Astrocyte (in vitro differentiated cells and primary cell): ENCODE measurements at regions not wholly inside any gene's neighbourhood (a gene's known extent, or its start where the extent isn't known, plus 50 kb on each side); places are given as distances from the start of the nearest gene placed in this dataset.

ENCODE experiments used
- DNase-seq: peaks from one replicate; pipeline ENCODE4 v3.0.0-alpha.2; 2010; ENCODE audit warnings: low read depth
- FAIRE-seq: peaks from 2 replicates; lab custom pipeline; 2011; peaks lifted over from hg19 to GRCh38; lab: Jason Lieb, UNC
- H2AFZ ChIP-seq: 2 replicates; pipeline ENCODE4 v1.6.0; 2012; ENCODE audit warnings: low read depth, low read length, inconsistent platforms
- H3K27ac ChIP-seq: 2 replicates; pipeline ENCODE4 v1.5.1; 2011; ENCODE audit warnings: low read depth, low read length, inconsistent platforms
- H3K27me3 ChIP-seq: 2 replicates; pipeline ENCODE4 v1.6.0; 2011; ENCODE audit warnings: low read length, inconsistent platforms; ENCODE audit not compliant: insufficient read depth
- H3K36me3 ChIP-seq: 2 replicates; pipeline ENCODE4 v1.5.1; 2011; ENCODE audit warnings: low read length, inconsistent platforms; ENCODE audit not compliant: insufficient read depth
- H3K4me1 ChIP-seq: 2 replicates; pipeline ENCODE4 v1.5.1; 2011; ENCODE audit warnings: low read length, inconsistent platforms; ENCODE audit not compliant: insufficient read depth
- H3K4me2 ChIP-seq: 2 replicates; pipeline ENCODE4 v1.6.0; 2012; ENCODE audit warnings: low read length, inconsistent platforms
- H3K4me3 ChIP-seq: 2 replicates; pipeline ENCODE4 v1.5.1; 2011; ENCODE audit warnings: low read depth, mild to moderate bottlenecking, low read length, inconsistent platforms; ENCODE audit not compliant: insufficient read depth
- H3K79me2 ChIP-seq: 2 replicates; pipeline ENCODE4 v1.6.0; 2012; ENCODE audit warnings: mild to moderate bottlenecking, low read length, inconsistent platforms; ENCODE audit not compliant: insufficient read depth
- H3K9ac ChIP-seq: 2 replicates; pipeline ENCODE4 v1.6.0; 2012; ENCODE audit warnings: mild to moderate bottlenecking, low read length, inconsistent platforms
- H3K9me3 ChIP-seq: 2 replicates; pipeline ENCODE4 v1.5.1; 2012; ENCODE audit warnings: low read depth, mild to moderate bottlenecking, low read length, inconsistent platforms; ENCODE audit not compliant: insufficient read depth
- H4K20me1 ChIP-seq: 2 replicates; pipeline ENCODE4 v1.6.0; 2012; ENCODE audit warnings: low read length, inconsistent platforms; ENCODE audit not compliant: insufficient read depth
- H3K27ac Mint-ChIP-seq: one replicate; pipeline ENCODE4 v1.8.0; 2021; ENCODE audit warnings: mild to moderate bottlenecking, mixed read lengths; ENCODE audit not compliant: unreplicated experiment
- H3K27me3 Mint-ChIP-seq: one replicate; pipeline ENCODE4 v1.8.0; 2021; ENCODE audit warnings: low read depth, mixed read lengths; ENCODE audit not compliant: unreplicated experiment
- H3K36me3 Mint-ChIP-seq: one replicate; pipeline ENCODE4 v1.8.0; 2021; ENCODE audit warnings: low read depth, mixed read lengths; ENCODE audit not compliant: unreplicated experiment
- H3K4me1 Mint-ChIP-seq: one replicate; pipeline ENCODE4 v1.8.0; 2021; ENCODE audit warnings: low read depth, mixed read lengths; ENCODE audit not compliant: unreplicated experiment
- H3K4me3 Mint-ChIP-seq: one replicate; pipeline ENCODE4 v1.8.0; 2021; ENCODE audit warnings: mild to moderate bottlenecking, moderate library complexity, mixed read lengths; ENCODE audit not compliant: unreplicated experiment
- H3K9me3 Mint-ChIP-seq: one replicate; pipeline ENCODE4 v1.8.0; 2021; ENCODE audit warnings: mild to moderate bottlenecking, mixed read lengths; ENCODE audit not compliant: unreplicated experiment
- EZH2 ChIP-seq: IDR thresholded peaks from 2 replicates; pipeline ENCODE4 v1.6.1; 2012; ENCODE audit warnings: mild to moderate bottlenecking, low read length, inconsistent platforms; ENCODE audit not compliant: insufficient read depth
- TF ChIP-seq, protein P1 (sequence below): IDR thresholded peaks from 2 replicates; pipeline ENCODE4 v1.5.1; 2011; ENCODE audit warnings: low read depth, mild to moderate bottlenecking, inconsistent platforms, low read length, moderate library complexity; ENCODE audit not compliant: insufficient read depth

GRCh38 chr12:107331912-107332311, 238.6 kb upstream of the CRY1 start:
- Mint-ChIP-seq H3K27ac (no peak overlapping the region), H3K4me3 (no peak overlapping the region), H3K4me1 (peaks cover 38% of the 10 kb centered on the region), H3K9me3 (peaks cover 4% of the 10 kb centered on the region), H3K27me3 (peaks cover 16% of the 10 kb centered on the region), H3K36me3 (peaks cover 2% of the 10 kb centered on the region)
- Histone ChIP-seq H3K79me2 (peaks cover 4% of the 10 kb centered on the region), H3K4me3 (no peak overlapping the region), H3K36me3 (no peaks in the 10 kb centered on the region), H3K4me2 (no peak overlapping the region), H3K27me3 (no peaks in the 10 kb centered on the region), H3K27ac (no peak overlapping the region), H2AFZ (no peak overlapping the region), H3K9me3 (no peaks in the 10 kb centered on the region), H4K20me1 (peaks cover 12% of the 10 kb centered on the region), H3K9ac (no peak overlapping the region), H3K4me1 (peaks cover 30% of the 10 kb centered on the region)
- FAIRE-seq = no peak
- DNase-seq = no peak
- TF ChIP-seq, protein P1, sequence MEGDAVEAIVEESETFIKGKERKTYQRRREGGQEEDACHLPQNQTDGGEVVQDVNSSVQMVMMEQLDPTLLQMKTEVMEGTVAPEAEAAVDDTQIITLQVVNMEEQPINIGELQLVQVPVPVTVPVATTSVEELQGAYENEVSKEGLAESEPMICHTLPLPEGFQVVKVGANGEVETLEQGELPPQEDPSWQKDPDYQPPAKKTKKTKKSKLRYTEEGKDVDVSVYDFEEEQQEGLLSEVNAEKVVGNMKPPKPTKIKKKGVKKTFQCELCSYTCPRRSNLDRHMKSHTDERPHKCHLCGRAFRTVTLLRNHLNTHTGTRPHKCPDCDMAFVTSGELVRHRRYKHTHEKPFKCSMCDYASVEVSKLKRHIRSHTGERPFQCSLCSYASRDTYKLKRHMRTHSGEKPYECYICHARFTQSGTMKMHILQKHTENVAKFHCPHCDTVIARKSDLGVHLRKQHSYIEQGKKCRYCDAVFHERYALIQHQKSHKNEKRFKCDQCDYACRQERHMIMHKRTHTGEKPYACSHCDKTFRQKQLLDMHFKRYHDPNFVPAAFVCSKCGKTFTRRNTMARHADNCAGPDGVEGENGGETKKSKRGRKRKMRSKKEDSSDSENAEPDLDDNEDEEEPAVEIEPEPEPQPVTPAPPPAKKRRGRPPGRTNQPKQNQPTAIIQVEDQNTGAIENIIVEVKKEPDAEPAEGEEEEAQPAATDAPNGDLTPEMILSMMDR = no peak
- no peak for TF ChIP-seq EZH2

- Histone ChIP-seq H3K4me3 (no peak overlapping the region), H3K79me2 (peaks cover 4% of the 10 kb centered on the region), H3K9me3 (no peaks in the 10 kb centered on the region), H3K9ac (no peak overlapping the region), H3K4me1 (peaks cover 29% of the 10 kb centered on the region), H3K27me3 (no peaks in the 10 kb centered on the region), H3K4me2 (no peak overlapping the region), H2AFZ (no peak overlapping the region), H3K36me3 (no peaks in the 10 kb centered on the region), H3K27ac (no peak overlapping the region), H4K20me1 (peaks cover 12% of the 10 kb centered on the region)
- Mint-ChIP-seq H3K4me1 (peaks cover 40% of the 10 kb centered on the region), H3K4me3 (no peak overlapping the region), H3K36me3 (peaks cover 2% of the 10 kb centered on the region), H3K27me3 (peaks cover 16% of the 10 kb centered on the region), H3K9me3 (peaks cover 4% of the 10 kb centered on the region), H3K27ac (no peak overlapping the region)
- FAIRE-seq (no peak), DNase-seq (no peak)
- TF ChIP-seq, protein P1 = no peak
- TF ChIP-seq EZH2 = no peak
Observed at GRCh38 chr12:107332743-107333142, 239.4 kb upstream of the CRY1 start.

DNA sequence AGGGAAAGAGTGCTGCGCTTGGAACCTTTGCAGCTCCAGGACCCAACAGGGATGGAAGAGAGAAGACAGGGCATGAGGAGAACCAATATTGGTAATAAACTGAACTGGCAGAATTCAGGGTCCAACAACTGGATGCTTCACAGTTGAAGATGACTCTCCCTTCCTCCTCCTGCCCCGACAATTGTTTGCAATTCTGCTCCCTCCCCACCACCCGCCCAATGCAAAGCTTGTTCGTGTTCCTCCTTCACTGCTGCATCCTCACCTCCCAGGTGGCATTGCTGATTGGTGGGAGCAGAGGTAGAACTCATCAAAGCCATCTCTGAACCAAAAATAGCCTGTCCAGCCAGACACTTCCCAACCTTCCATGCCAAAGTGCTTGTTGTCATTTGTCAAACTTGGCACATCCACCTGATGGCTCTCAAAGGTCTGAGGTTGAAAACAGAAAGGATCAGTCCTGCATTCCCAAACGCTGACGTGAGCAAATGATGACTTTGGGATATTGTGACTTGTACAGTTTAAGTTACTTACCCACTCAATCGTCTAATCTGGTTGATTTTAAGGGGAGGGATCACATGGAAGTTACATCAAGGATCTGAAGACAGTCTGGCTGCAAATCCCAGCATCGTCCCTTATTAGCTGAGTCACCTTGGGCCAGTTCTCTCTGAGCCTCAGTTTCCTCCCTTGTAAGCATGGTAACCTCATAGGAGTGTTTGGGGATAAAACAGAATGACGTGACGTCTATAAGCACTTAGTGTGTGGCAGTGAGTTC, 242.6 kb upstream of the CRY1 start:
- Histone ChIP-seq H4K20me1 (peaks cover 4% of the 10 kb centered on the region), H3K36me3 (no peaks in the 10 kb centered on the region), H3K27me3 (no peaks in the 10 kb centered on the region), H3K27ac (no peak overlapping the region), H3K4me2 (no peak overlapping the region), H3K79me2 (no peaks in the 10 kb centered on the region), H3K9ac (no peak overlapping the region), H2AFZ (no peak overlapping the region), H3K4me1 (peaks cover 4% of the 10 kb centered on the region), H3K9me3 (no peaks in the 10 kb centered on the region), H3K4me3 (no peak overlapping the region)
- FAIRE-seq = no peak
- Mint-ChIP-seq H3K4me3 (no peak overlapping the region), H3K36me3 (peaks cover 6% of the 10 kb centered on the region), H3K4me1 (peaks cover 12% of the 10 kb centered on the region), H3K27ac (no peak overlapping the region), H3K27me3 (peaks cover 14% of the 10 kb centered on the region), H3K9me3 (peaks cover 4% of the 10 kb centered on the region)
- TF ChIP-seq, protein P1 = no peak
- no peak for TF ChIP-seq EZH2
- DNase-seq = no peak
